Tibial artery (tissue), 4 donors: ENCODE measurements at regions not wholly inside any gene's neighbourhood (a gene's known extent, or its start where the extent isn't known, plus 50 kb on each side); places are given as distances from the start of the nearest gene placed in this dataset.

ENCODE experiments used
- DNase-seq, 2 donors: peaks; one replicate each; pipeline ENCODE4 v3.0.0-alpha.2; 2019
- H3K27ac ChIP-seq, 2 donors: fragments of 200-600 bp; sonication (generic) in 1 of 2; 1 replicate in 1 of 2; 2 replicates in 1 of 2; pipeline ENCODE4 v1.5.1; 2018 to 2019; ENCODE audit warnings: mild to moderate bottlenecking in 1 of 2
- H3K27me3 ChIP-seq, 2 donors: fragments of 200-600 bp; sonication (generic) in 1 of 2; one replicate each; pipeline versions ENCODE4 v1.5.1 to v1.6.0; 2016 to 2019
- H3K36me3 ChIP-seq, 3 donors: fragments of 200-600 bp; sonication (generic) in 2 of 3; one replicate each; pipeline ENCODE4 v1.5.1; 2016 to 2019; ENCODE audit warnings: mild to moderate bottlenecking in 2 of 3
- H3K4me1 ChIP-seq, 4 donors: fragments of 200-600 bp; sonication (generic) in 2 of 4; 1 replicate in 3 of 4; 2 replicates in 1 of 4; pipeline ENCODE4 v1.5.1; 2016 to 2019
- H3K4me3 ChIP-seq, 2 donors: fragments of 200-600 bp; sonication (generic) in 1 of 2; 1 replicate in 1 of 2; 2 replicates in 1 of 2; pipeline ENCODE4 v1.5.1; 2018 to 2019; ENCODE audit warnings: mild to moderate bottlenecking in 2 of 2
- H3K9me3 ChIP-seq, 3 donors: fragments of 200-600 bp; sonication (generic) in 1 of 3; one replicate each; pipeline ENCODE4 v1.5.1; 2016 to 2019
- intact Hi-C: fragments of 100-400 bp; cut with DNase I; formaldehyde crosslinking; loops from one replicate; pipeline ENCODE4 v1.15.0; 2023; ENCODE audit warnings: low total_unique reads
- TF ChIP-seq, protein P1 (sequence below), 2 experiments: fragments of 200-600 bp in 1 of 2; fragments of 450-650 bp in 1 of 2; IDR thresholded peaks; one replicate each; pipeline ENCODE4 v1.5.1; 2017 to 2019; ENCODE audit warnings: antibody characterized with exemption in 2 of 2, mild to moderate bottlenecking in 1 of 2, moderate library complexity in 1 of 2

- H3K36me3 ChIP-seq: no peaks in the 10 kb centered on the region
- H3K4me1 ChIP-seq: peaks cover 0 to 28% (median 10%) of the 10 kb centered on the region in 4 donors
- no peak overlapping the region for H3K4me3 ChIP-seq
- no peaks in the 10 kb centered on the region for H3K9me3 ChIP-seq
- TF ChIP-seq, protein P1, sequence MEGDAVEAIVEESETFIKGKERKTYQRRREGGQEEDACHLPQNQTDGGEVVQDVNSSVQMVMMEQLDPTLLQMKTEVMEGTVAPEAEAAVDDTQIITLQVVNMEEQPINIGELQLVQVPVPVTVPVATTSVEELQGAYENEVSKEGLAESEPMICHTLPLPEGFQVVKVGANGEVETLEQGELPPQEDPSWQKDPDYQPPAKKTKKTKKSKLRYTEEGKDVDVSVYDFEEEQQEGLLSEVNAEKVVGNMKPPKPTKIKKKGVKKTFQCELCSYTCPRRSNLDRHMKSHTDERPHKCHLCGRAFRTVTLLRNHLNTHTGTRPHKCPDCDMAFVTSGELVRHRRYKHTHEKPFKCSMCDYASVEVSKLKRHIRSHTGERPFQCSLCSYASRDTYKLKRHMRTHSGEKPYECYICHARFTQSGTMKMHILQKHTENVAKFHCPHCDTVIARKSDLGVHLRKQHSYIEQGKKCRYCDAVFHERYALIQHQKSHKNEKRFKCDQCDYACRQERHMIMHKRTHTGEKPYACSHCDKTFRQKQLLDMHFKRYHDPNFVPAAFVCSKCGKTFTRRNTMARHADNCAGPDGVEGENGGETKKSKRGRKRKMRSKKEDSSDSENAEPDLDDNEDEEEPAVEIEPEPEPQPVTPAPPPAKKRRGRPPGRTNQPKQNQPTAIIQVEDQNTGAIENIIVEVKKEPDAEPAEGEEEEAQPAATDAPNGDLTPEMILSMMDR (IDR thresholded peaks at IDR 0.05): no peak
- H3K27me3 ChIP-seq: no peaks in the 10 kb centered on the region
- DNase-seq: no peak
- intact Hi-C loops: no loop called here
- peak overlapping the region; percentile 14 to 63 for H3K27ac ChIP-seq
These were observed 303.1 kb upstream of the PLET1 start for GRCh38 chr11:112563808-112564207.

DNA sequence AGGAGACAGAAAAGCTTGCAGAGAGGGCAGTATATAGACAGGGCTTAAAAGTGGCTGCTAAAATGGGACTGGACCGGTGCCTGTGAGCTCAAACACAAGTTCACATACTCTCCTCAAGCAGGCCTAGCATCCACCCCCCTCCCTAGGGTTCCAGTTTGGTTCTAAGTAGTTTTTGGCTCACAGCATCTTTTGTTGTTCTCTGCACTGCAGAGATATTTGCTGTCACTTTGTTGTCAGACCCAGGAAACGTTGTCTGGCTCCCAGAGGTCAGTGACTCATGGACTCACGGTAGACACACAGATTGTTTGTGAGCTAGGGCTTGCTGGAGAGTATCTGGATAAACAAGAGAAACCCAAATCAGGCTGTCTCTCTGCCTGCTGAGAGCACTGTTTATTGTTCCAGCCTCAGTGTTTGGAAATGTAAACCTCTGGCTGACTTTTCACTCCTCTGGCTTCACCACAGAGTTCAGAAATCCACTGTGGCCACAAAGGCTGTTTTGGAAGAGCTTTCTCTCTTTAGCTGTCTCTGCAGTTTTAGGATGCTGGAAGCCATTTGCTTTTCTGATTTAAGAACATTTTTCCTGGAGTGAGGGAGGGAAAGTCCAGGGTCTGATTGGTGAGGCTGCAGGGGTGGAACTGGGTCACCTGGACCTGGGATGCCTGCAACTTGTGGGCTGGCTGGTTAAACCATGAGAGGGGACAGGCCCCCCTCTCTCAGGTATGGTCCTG, 303.7 kb upstream of the PLET1 start:
- no peaks in the 10 kb centered on the region for H3K36me3 ChIP-seq
- H3K27ac ChIP-seq: peak overlapping the region; percentile 14 to 63
- intact Hi-C loops: no loop called here
- H3K27me3 ChIP-seq: no peaks in the 10 kb centered on the region
- TF ChIP-seq, protein P1 (IDR thresholded peaks at IDR 0.05): no peak
- H3K9me3 ChIP-seq: no peaks in the 10 kb centered on the region
- H3K4me3 ChIP-seq: no peak overlapping the region
- peak; percentile 45 to 69 for DNase-seq
- peaks cover 0 to 28% (median 10%) of the 10 kb centered on the region in 4 donors for H3K4me1 ChIP-seq

GRCh38 chr11:112565551-112565950, 304.9 kb upstream of the PLET1 start:
- Histone ChIP-seq H3K4me1 (peaks cover 0 to 28% (median 10%) of the 10 kb centered on the region in 4 donors), H3K27ac (no peak overlapping the region), H3K4me3 (no peak overlapping the region), H3K9me3 (no peaks in the 10 kb centered on the region), H3K36me3 (no peaks in the 10 kb centered on the region), H3K27me3 (no peaks in the 10 kb centered on the region)
- TF ChIP-seq, protein P1 (IDR thresholded peaks at IDR 0.05): no peak
- intact Hi-C loops: no loop called here
- DNase-seq: no peak

DNA sequence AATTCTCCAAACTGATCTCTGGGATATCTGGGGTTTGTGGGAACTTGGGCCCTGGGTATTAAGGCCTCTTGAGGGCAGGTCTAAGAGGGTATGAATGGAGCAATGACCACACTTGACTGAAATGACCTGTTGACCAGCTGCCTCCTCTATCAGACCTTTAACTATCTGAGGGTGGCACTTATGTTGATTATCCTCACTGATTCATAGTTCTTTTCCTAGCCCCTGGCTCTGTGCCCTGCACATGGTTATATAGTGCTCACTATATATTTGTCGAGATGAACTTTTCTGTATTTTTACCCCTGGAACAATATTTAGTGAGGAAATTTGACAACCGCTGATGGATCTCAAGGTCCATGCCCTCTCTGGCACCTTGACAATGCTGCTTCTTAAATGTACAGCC, 305.5 kb upstream of the PLET1 start:
- Histone ChIP-seq H3K36me3 (no peaks in the 10 kb centered on the region), H3K4me1 (peaks cover 0 to 28% (median 10%) of the 10 kb centered on the region in 4 donors), H3K27me3 (no peaks in the 10 kb centered on the region), H3K9me3 (no peaks in the 10 kb centered on the region), H3K27ac (no peak overlapping the region), H3K4me3 (no peak overlapping the region)
- DNase-seq: no peak
- TF ChIP-seq, protein P1 (IDR thresholded peaks at IDR 0.05): no peak
- intact Hi-C loops: no loop called here

GRCh38 chr11:112570333-112570732, 309.7 kb upstream of the PLET1 start:
- Histone ChIP-seq H3K27me3 (no peaks in the 10 kb centered on the region), H3K27ac (no peak overlapping the region), H3K36me3 (no peaks in the 10 kb centered on the region), H3K4me1 (peaks cover 0 to 2% (median 0%) of the 10 kb centered on the region in 4 donors), H3K9me3 (no peaks in the 10 kb centered on the region), H3K4me3 (no peak overlapping the region)
- TF ChIP-seq, protein P1 (IDR thresholded peaks at IDR 0.05): no peak
- intact Hi-C loops: no loop called here
- DNase-seq: no peak
